Pulmonary artery endothelial cell (primary cell): ENCODE measurements at regions not wholly inside any gene's neighbourhood (a gene's known extent, or its start where the extent isn't known, plus 50 kb on each side); places are given as distances from the start of the nearest gene placed in this dataset.
A peak's percentile ranks its signal among the peaks of the same experiment; 100 is the strongest.

ENCODE experiments used
- DNase-seq: peaks from one replicate; pipeline ENCODE4 v3.0.0-alpha.2; 2011; ENCODE audit warnings: low read depth, low spot score

GRCh38 chr6:105499136-105499870, 96.4 kb upstream of the PREP start:
- DNase-seq = no peak

GRCh38 chr6:105497549-105497948, 94.7 kb upstream of the PREP start:
- DNase-seq = no peak

- DNase-seq = no peak
Measured at GRCh38 chr6:105495515-105495914, 92.6 kb upstream of the PREP start.

- DNase-seq = no peak
Measured at GRCh38 chr6:105494688-105495087, 91.8 kb upstream of the PREP start.

GRCh38 chr6:105493736-105494135, 90.9 kb upstream of the PREP start:
- DNase-seq = no peak

DNA sequence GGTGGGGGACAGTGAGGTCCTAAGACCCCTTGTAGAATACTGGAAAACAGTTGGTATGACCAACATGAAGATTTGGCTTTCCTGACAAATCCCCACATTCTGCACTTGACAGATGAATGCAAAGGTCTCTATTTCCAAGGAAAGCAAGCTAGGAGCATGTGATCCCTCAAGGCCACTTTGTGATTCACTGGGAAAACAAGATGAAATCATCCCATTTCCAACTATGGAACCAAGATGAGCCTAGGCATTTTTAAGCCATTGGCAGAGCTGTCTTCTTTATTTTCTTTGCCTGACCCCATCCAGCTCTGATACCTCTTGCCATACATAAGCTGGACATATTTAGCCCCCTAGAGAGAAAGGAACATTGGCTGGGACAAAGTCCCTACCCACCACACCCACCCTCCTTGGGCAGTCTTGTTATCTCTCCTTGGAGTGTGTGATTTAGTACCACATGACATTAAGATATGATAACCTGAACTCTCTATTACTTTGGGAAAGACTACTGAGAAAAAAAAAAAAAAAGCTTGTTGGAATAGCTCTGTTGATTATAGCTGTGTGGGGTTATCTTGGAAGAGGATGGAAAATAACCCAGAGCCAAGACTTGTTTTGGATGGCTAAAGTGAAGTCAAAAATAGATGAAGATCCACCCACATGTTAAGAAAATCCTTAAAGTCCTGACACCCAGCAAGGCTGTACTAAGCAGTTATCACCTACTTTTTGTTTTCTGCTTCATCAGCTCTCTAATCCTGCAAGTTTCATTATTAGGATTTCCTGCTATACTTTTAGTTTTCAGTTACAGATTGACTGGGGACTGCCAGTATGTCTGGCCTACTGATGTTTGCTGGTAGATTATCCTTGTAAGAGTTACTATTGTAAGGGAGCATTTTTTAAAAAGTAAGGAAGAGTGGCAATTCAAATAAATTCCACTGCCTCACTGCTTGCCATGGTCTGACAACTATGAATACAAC, 90.1 kb upstream of the PREP start:
- DNase-seq = no peak

GRCh38 chr6:105489216-105489530, 86.3 kb upstream of the PREP start:
- DNase-seq = no peak

DNA sequence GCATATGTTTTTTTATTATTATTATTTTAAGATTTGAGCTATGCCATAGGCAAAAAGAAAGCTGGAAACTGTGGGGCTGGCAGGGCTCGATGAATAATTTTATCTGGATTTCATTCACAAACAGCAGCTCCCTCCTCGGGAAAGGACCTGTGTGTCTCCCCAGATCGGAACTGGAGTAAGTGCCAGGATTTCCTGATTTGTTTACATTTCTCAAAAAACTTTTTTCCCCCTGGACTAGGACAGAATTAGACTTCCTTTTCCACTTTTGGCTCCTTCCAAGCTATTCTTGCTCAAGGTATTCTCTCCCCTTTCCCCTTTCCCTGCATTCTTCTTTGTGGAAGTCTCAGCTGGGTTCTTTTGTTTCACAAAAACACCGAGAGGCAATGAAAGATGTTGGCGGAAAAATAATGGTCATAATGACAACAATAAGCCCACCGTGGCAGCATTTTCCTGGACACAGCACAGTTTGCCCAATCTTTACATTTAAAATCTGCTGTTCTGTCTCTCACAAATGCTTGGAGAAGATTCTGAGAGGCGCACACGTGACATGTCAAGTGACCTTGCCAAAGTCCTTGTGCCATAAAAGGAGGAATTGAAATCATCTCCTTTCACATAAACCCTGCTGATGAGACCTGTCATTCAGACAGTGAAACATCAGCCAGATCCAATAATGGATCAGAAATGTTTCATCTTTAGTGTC, 85.8 kb upstream of the PREP start:
- peak; percentile 33 for DNase-seq

GRCh38 chr6:105487040-105487790, 84.3 kb upstream of the PREP start:
- DNase-seq = no peak

- DNase-seq = no peak
Measured at GRCh38 chr6:105485456-105485855, 82.6 kb upstream of the PREP start.

GRCh38 chr6:105484238-105485161, 81.6 kb upstream of the PREP start:
- peak; percentile 10 for DNase-seq

DNA sequence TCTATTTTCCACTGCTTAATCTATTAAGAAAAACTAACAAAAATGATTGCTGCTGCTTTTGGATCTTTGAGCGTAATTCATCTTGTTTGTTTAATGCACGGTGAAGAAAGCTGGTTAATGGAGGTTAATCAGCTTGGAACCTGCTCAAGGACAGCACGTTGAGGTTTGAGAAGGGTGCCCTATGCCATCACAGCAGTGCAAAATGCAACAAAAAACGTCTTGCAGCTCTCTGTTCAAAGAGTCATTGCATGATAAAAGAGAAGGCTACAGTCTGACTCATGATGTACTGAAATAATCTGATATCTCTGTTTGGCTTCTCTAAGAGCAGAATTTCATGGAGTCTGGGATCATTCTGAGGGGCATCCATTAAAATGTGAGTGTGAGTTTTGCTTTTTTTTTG, 80.6 kb upstream of the PREP start:
- DNase-seq = no peak

GRCh38 chr6:105482921-105483320, 80.0 kb upstream of the PREP start:
- DNase-seq = no peak

GRCh38 chr6:105482227-105482844, 79.5 kb upstream of the PREP start:
- DNase-seq = peak; percentile 29

DNA sequence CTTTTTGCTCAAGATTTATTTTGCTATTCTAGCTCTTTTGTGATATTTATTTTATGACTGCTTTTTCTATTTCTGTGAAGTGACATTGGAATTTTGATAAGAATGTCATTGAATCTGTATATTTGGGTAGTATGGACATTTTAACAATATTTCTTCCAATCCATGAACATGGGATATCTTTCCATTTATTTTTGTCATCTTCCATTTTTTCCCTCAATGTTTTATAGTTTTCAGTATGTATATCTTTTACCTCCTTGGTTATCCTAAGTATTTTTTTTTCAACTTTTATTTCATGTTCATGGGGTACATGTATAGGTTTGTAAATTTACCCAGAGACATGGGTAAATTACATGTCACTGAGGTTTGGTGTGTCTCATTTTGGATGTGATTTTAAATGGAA, 74.1 kb upstream of the PREP start:
- DNase-seq = no peak

GRCh38 chr6:105474234-105474633, 71.4 kb upstream of the PREP start:
- DNase-seq = no peak

- DNase-seq = no peak
Measured at GRCh38 chr6:105469946-105470345, 67.1 kb upstream of the PREP start.

DNA sequence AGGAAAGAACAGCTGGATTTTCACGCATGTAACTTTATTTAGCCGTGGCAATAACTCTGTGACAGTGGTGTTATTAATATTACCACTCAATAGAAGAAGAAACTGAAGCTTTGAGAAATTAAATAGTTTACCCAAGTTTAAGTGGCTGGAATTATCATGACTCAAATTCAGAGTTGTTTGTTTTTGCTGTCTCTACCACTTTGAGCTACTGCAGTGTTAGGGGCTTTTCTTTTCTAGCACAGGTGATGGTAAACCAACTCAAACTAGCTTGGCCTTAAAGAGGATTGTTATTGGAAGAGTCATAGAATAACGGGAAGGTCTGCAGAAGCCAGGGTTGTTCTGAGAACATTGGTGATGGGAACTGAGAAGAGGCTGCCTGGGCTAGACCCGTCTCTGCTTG, 66.0 kb upstream of the PREP start:
- no peak for DNase-seq

- DNase-seq = no peak
Measured at GRCh38 chr6:105460860-105461259, 58.0 kb upstream of the PREP start.

DNA sequence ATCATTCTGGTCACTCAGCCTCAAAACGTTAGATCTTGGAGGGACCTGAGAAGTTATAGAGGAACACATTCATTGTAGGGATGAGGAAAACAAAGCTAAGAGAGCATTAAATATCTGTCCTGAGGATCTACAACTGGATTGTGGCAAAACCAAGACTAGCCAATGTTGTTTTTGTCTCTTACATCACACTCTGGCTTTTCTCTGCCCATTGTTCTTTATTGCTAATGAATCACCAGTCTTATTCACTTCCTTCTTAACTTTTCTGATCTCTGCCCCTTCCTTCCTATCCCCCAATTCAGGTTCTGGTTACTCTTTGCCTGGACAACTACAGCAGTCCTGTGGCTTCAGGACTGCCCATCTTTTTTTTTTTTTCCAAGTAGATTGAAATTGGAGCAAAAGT, 57.0 kb upstream of the PREP start:
- DNase-seq = peak; percentile 79
